Activated T-cell treated with anti-CD3 and anti-CD28 coated beads, Interleukin-2, amount 50 U/mL, for 4 hours (primary cell): ENCODE measurements at regions not wholly inside any gene's neighbourhood (a gene's known extent, or its start where the extent isn't known, plus 50 kb on each side); places are given as distances from the start of the nearest gene placed in this dataset.
"Not testable (repeated sequence)": the region's sequence is repeated elsewhere in the genome, so short reads cannot be mapped to it uniquely, and the experiment has no call there.

Source experiments
- ATAC-seq, 2 donors: fragments of 200-7000 bp; cut with Tn5 transposase; one replicate each; pipeline ENCODE4 v1.10.0; 2021
- DNase-seq: peaks from one replicate; pipeline ENCODE4 v3.0.0-alpha.2; 2020
- H3K27me3 Mint-ChIP-seq: one replicate; pipeline ENCODE4 v1.8.0; 2021; ENCODE audit warnings: low read depth, mixed read lengths
- H3K36me3 Mint-ChIP-seq: one replicate; pipeline ENCODE4 v1.8.0; 2022; ENCODE audit warnings: mixed read lengths; ENCODE audit not compliant: insufficient read depth
- H3K4me1 Mint-ChIP-seq: one replicate; pipeline ENCODE4 v1.8.0; 2021; ENCODE audit warnings: low read depth, mixed read lengths
- H3K4me3 Mint-ChIP-seq: one replicate; pipeline ENCODE4 v1.8.0; 2021; ENCODE audit warnings: mild to moderate bottlenecking, moderate library complexity, mixed read lengths
- H3K9me3 Mint-ChIP-seq: one replicate; pipeline ENCODE4 v1.8.0; 2021; ENCODE audit warnings: mixed read lengths

GRCh38 chr4:160399826-160400225 lies 1296.9 kb downstream of the RAPGEF2 start:
- Mint-ChIP-seq H3K27me3 (no peaks in the 10 kb centered on the region), H3K9me3 (peaks cover 17% of the 10 kb centered on the region)

GRCh38 chr4:160403081-160403480 lies 1300.2 kb downstream of the RAPGEF2 start:
- no peak for ATAC-seq
- no peak for DNase-seq
- Mint-ChIP-seq H3K27me3 (no peaks in the 10 kb centered on the region), H3K4me3 (no peak overlapping the region), H3K4me1 (no peaks in the 10 kb centered on the region), H3K9me3 (peaks cover 11% of the 10 kb centered on the region), H3K36me3 (no peaks in the 10 kb centered on the region)

More at GRCh38 chr4:160399826-160400225, 1296.9 kb downstream of the RAPGEF2 start:
- no peaks in the 10 kb centered on the region for H3K4me1 Mint-ChIP-seq
- no peak overlapping the region for H3K4me3 Mint-ChIP-seq
- no peak for ATAC-seq
- no peaks in the 10 kb centered on the region for H3K36me3 Mint-ChIP-seq
- DNase-seq = no peak

- Mint-ChIP-seq H3K9me3 (peaks cover 4% of the 10 kb centered on the region), H3K4me3 (no peak overlapping the region), H3K4me1 (no peaks in the 10 kb centered on the region), H3K36me3 (no peaks in the 10 kb centered on the region), H3K27me3 (no peaks in the 10 kb centered on the region)
- ATAC-seq (no peak), DNase-seq (no peak)
These were observed 1303.5 kb downstream of the RAPGEF2 start for GRCh38 chr4:160406263-160406825.

- peaks cover 2% of the 10 kb centered on the region for H3K9me3 Mint-ChIP-seq
- no peak for ATAC-seq
- DNase-seq = no peak
- no peak overlapping the region for H3K4me3 Mint-ChIP-seq
- H3K27me3 Mint-ChIP-seq = no peaks in the 10 kb centered on the region
- H3K36me3 Mint-ChIP-seq = no peaks in the 10 kb centered on the region
- H3K4me1 Mint-ChIP-seq = no peaks in the 10 kb centered on the region
These were observed 1311.6 kb downstream of the RAPGEF2 start for GRCh38 chr4:160414496-160414895.

- H3K27me3 Mint-ChIP-seq = no peaks in the 10 kb centered on the region
- H3K4me3 Mint-ChIP-seq = no peak overlapping the region
- H3K4me1 Mint-ChIP-seq = peaks cover 2% of the 10 kb centered on the region
- peaks cover 9% of the 10 kb centered on the region for H3K9me3 Mint-ChIP-seq
- ATAC-seq = no peak
- DNase-seq = no peak
- no peaks in the 10 kb centered on the region for H3K36me3 Mint-ChIP-seq
These were observed 1321.1 kb downstream of the RAPGEF2 start for GRCh38 chr4:160423879-160424451.

GRCh38 chr4:160426233-160426632 lies 1323.4 kb downstream of the RAPGEF2 start:
- H3K9me3 Mint-ChIP-seq = peaks cover 17% of the 10 kb centered on the region
- ATAC-seq (no peak), DNase-seq (no peak)
- peaks cover 2% of the 10 kb centered on the region for H3K4me1 Mint-ChIP-seq
- no peaks in the 10 kb centered on the region for H3K27me3 Mint-ChIP-seq
- H3K4me3 Mint-ChIP-seq = no peak overlapping the region
- H3K36me3 Mint-ChIP-seq = no peaks in the 10 kb centered on the region

GRCh38 chr4:160450876-160451275 lies 1348.0 kb downstream of the RAPGEF2 start:
- no peak for ATAC-seq
- no peak overlapping the region for H3K4me3 Mint-ChIP-seq
- no peaks in the 10 kb centered on the region for H3K27me3 Mint-ChIP-seq
- H3K36me3 Mint-ChIP-seq = no peaks in the 10 kb centered on the region
- H3K4me1 Mint-ChIP-seq = no peaks in the 10 kb centered on the region
- peaks cover 24% of the 10 kb centered on the region for H3K9me3 Mint-ChIP-seq
- DNase-seq = no peak

GRCh38 chr4:160481696-160482690 lies 1379.1 kb downstream of the RAPGEF2 start:
- H3K9me3 Mint-ChIP-seq = peaks cover 17% of the 10 kb centered on the region

GRCh38 chr4:160485071-160485687 lies 1382.3 kb downstream of the RAPGEF2 start:
- H3K9me3 Mint-ChIP-seq = peaks cover 22% of the 10 kb centered on the region
- ATAC-seq (no peak), DNase-seq (no peak)
- H3K27me3 Mint-ChIP-seq = no peaks in the 10 kb centered on the region
- H3K4me1 Mint-ChIP-seq = no peaks in the 10 kb centered on the region
- H3K4me3 Mint-ChIP-seq = no peak overlapping the region
- no peaks in the 10 kb centered on the region for H3K36me3 Mint-ChIP-seq

More at GRCh38 chr4:160481696-160482690, 1379.1 kb downstream of the RAPGEF2 start:
- H3K4me1 Mint-ChIP-seq, H3K27me3 Mint-ChIP-seq, H3K4me3 Mint-ChIP-seq, ATAC-seq, H3K36me3 Mint-ChIP-seq, DNase-seq: not testable (repeated sequence)

GRCh38 chr4:160492181-160492580 lies 1389.3 kb downstream of the RAPGEF2 start:
- Mint-ChIP-seq H3K36me3 (no peaks in the 10 kb centered on the region), H3K4me1 (no peaks in the 10 kb centered on the region), H3K4me3 (no peak overlapping the region)

GRCh38 chr4:160493206-160493605 lies 1390.3 kb downstream of the RAPGEF2 start:
- Mint-ChIP-seq H3K9me3 (peaks cover 13% of the 10 kb centered on the region), H3K27me3 (no peaks in the 10 kb centered on the region), H3K36me3 (no peaks in the 10 kb centered on the region), H3K4me1 (no peaks in the 10 kb centered on the region), H3K4me3 (no peak overlapping the region)
- DNase-seq (no peak), ATAC-seq (no peak)

More at GRCh38 chr4:160492181-160492580, 1389.3 kb downstream of the RAPGEF2 start:
- Mint-ChIP-seq H3K27me3 (no peaks in the 10 kb centered on the region), H3K9me3 (peaks cover 13% of the 10 kb centered on the region)
- no peak for DNase-seq
- ATAC-seq = no peak

GRCh38 chr4:160495356-160495755 lies 1392.5 kb downstream of the RAPGEF2 start:
- no peak for ATAC-seq
- H3K9me3 Mint-ChIP-seq = peaks cover 16% of the 10 kb centered on the region
- DNase-seq = no peak
- H3K27me3 Mint-ChIP-seq = no peaks in the 10 kb centered on the region
- no peaks in the 10 kb centered on the region for H3K36me3 Mint-ChIP-seq
- no peaks in the 10 kb centered on the region for H3K4me1 Mint-ChIP-seq
- no peak overlapping the region for H3K4me3 Mint-ChIP-seq

- Mint-ChIP-seq H3K36me3 (no peaks in the 10 kb centered on the region), H3K27me3 (no peaks in the 10 kb centered on the region), H3K9me3 (peaks cover 19% of the 10 kb centered on the region), H3K4me1 (no peaks in the 10 kb centered on the region), H3K4me3 (no peak overlapping the region)
- ATAC-seq (no peak), DNase-seq (no peak)
These were observed 1395.3 kb downstream of the RAPGEF2 start for GRCh38 chr4:160498211-160498610.

GRCh38 chr4:160505724-160506123 lies 1402.8 kb downstream of the RAPGEF2 start:
- Mint-ChIP-seq H3K4me3 (no peak overlapping the region), H3K4me1 (no peaks in the 10 kb centered on the region), H3K9me3 (peaks cover 8% of the 10 kb centered on the region), H3K36me3 (no peaks in the 10 kb centered on the region), H3K27me3 (no peaks in the 10 kb centered on the region)
- no peak for DNase-seq
- ATAC-seq = no peak
